SK-N-SH treated with all-trans-retinoic acid at 6 μM for 48 hours (cell line): ENCODE measurements at regions not wholly inside any gene's neighbourhood (a gene's known extent, or its start where the extent isn't known, plus 50 kb on each side); places are given as distances from the start of the nearest gene placed in this dataset.
"Not testable (repeated sequence)": the region's sequence is repeated elsewhere in the genome, so short reads cannot be mapped to it uniquely, and the experiment has no call there.

ENCODE experiments used
- OSR1 ChIP-seq: fragments of 250-450 bp; sonication (Bioruptor Pico); IDR thresholded peaks from 2 replicates; pipeline ENCODE4 v1.8.0; 2022; ENCODE audit warnings: moderate library complexity, mild to moderate bottlenecking, inconsistent platforms
- PPARA ChIP-seq: fragments of 250-450 bp; sonication (Bioruptor Pico); IDR thresholded peaks from 2 replicates; pipeline ENCODE4 v1.5.0; 2020; ENCODE audit warnings: mild to moderate bottlenecking, borderline replicate concordance
- SNAI2 ChIP-seq: fragments of 250-450 bp; sonication (Bioruptor Pico); IDR thresholded peaks from 2 replicates; pipeline ENCODE4 v1.5.0; 2020; ENCODE audit warnings: mild to moderate bottlenecking, moderate library complexity
- ZFP3 ChIP-seq: fragments of 250-450 bp; sonication (Bioruptor Pico); IDR thresholded peaks from 2 replicates; pipeline ENCODE4 v1.5.0; 2020; ENCODE audit warnings: mild to moderate bottlenecking, moderate library complexity
- ZNF8 ChIP-seq: fragments of 450-650 bp; formaldehyde crosslinking; IDR thresholded peaks from 2 replicates; pipeline ENCODE4 v1.5.0; 2020; ENCODE audit warnings: mild to moderate bottlenecking, moderate library complexity
- TF ChIP-seq, protein P1 (sequence below): fragments of 250-450 bp; sonication (Bioruptor Pico); IDR thresholded peaks from 2 replicates; pipeline ENCODE4 v1.8.0; 2020; ENCODE audit warnings: mild to moderate bottlenecking, moderate library complexity, borderline replicate concordance
- TF ChIP-seq, protein P2 (sequence below): fragments of 250-450 bp; sonication (Bioruptor Pico); IDR thresholded peaks from 2 replicates; pipeline ENCODE4 v1.5.0; 2020; ENCODE audit warnings: mild to moderate bottlenecking, moderate library complexity

DNA sequence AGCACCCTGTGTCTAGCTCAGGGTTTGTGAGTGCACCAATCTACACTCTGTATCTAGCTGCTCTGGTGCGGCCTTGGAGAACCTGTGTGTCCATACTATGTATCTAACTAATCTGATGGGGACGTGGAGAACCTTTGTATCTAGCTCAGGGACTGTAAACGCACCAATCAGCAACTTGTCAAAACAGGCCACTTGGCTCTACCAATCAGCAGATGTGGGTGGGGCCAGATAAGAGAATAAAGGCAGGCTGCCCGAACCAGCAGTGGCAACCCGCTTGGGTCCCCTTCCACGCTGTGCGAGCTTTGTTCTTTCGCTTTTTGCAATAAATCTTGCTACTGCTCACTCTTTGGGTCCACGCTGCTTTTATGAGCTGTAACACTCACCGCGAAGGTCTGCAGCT lies 426.5 kb downstream of the NAF1 start:
- TF ChIP-seq PPARA (CRISPR knock-in tag); OSR1 (CRISPR knock-in tag); ZFP3 (CRISPR knock-in tag); SNAI2 (CRISPR knock-in tag); ZNF8: not testable (repeated sequence)
- TF ChIP-seq, protein P1, sequence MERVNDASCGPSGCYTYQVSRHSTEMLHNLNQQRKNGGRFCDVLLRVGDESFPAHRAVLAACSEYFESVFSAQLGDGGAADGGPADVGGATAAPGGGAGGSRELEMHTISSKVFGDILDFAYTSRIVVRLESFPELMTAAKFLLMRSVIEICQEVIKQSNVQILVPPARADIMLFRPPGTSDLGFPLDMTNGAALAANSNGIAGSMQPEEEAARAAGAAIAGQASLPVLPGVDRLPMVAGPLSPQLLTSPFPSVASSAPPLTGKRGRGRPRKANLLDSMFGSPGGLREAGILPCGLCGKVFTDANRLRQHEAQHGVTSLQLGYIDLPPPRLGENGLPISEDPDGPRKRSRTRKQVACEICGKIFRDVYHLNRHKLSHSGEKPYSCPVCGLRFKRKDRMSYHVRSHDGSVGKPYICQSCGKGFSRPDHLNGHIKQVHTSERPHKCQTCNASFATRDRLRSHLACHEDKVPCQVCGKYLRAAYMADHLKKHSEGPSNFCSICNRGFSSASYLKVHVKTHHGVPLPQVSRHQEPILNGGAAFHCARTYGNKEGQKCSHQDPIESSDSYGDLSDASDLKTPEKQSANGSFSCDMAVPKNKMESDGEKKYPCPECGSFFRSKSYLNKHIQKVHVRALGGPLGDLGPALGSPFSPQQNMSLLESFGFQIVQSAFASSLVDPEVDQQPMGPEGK (CRISPR knock-in tag), result not testable (repeated sequence)
- TF ChIP-seq, protein P2, sequence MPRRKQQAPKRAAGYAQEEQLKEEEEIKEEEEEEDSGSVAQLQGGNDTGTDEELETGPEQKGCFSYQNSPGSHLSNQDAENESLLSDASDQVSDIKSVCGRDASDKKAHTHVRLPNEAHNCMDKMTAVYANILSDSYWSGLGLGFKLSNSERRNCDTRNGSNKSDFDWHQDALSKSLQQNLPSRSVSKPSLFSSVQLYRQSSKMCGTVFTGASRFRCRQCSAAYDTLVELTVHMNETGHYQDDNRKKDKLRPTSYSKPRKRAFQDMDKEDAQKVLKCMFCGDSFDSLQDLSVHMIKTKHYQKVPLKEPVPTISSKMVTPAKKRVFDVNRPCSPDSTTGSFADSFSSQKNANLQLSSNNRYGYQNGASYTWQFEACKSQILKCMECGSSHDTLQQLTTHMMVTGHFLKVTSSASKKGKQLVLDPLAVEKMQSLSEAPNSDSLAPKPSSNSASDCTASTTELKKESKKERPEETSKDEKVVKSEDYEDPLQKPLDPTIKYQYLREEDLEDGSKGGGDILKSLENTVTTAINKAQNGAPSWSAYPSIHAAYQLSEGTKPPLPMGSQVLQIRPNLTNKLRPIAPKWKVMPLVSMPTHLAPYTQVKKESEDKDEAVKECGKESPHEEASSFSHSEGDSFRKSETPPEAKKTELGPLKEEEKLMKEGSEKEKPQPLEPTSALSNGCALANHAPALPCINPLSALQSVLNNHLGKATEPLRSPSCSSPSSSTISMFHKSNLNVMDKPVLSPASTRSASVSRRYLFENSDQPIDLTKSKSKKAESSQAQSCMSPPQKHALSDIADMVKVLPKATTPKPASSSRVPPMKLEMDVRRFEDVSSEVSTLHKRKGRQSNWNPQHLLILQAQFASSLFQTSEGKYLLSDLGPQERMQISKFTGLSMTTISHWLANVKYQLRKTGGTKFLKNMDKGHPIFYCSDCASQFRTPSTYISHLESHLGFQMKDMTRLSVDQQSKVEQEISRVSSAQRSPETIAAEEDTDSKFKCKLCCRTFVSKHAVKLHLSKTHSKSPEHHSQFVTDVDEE, result not testable (repeated sequence)
